ENCODE measurements at regions not wholly inside any gene's neighbourhood (a gene's known extent, or its start where the extent isn't known, plus 50 kb on each side); places are given as distances from the start of the nearest gene placed in this dataset.

DNA sequence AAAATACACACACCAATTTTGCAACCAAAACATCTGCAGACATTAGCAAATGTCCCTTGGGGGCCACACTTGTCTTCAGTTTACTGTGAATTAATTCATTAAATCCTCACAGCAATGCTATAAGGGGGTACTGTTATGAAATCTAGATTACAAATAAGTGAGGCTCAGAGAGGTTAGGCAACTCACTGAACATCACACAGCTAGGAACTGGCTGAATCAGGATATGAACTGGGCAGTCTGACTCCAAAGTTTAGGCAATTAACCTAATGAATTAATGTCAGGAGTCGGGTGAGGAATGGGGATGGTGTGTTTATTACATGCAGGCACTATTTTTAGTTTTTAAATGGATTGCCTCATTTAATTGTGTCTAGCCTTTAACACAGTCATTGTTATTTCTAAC lies 305.7 kb upstream of the XYLT1 start:
- H3K27me3 ChIP-seq (ENCODE audit: control insufficient read depth, insufficient read depth, low read length), result no peaks in the 10 kb centered on the region
- no peak for DNase-seq (ENCODE audit: low read depth)
- ChIA-PET POLR2A (no interaction called here), CTCF (interaction anchor here (0.5 to 0.7 kb wide), 2 partner anchors 219 to 263 kb away, joined by 3 read pairs; no protein-coding TSS in a partner anchor)
- TF ChIP-seq, protein P1, sequence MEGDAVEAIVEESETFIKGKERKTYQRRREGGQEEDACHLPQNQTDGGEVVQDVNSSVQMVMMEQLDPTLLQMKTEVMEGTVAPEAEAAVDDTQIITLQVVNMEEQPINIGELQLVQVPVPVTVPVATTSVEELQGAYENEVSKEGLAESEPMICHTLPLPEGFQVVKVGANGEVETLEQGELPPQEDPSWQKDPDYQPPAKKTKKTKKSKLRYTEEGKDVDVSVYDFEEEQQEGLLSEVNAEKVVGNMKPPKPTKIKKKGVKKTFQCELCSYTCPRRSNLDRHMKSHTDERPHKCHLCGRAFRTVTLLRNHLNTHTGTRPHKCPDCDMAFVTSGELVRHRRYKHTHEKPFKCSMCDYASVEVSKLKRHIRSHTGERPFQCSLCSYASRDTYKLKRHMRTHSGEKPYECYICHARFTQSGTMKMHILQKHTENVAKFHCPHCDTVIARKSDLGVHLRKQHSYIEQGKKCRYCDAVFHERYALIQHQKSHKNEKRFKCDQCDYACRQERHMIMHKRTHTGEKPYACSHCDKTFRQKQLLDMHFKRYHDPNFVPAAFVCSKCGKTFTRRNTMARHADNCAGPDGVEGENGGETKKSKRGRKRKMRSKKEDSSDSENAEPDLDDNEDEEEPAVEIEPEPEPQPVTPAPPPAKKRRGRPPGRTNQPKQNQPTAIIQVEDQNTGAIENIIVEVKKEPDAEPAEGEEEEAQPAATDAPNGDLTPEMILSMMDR (IDR thresholded peaks at IDR 0.05; ENCODE audit: insufficient read depth, low read depth, low read length), result no peak
- H3K36me3 ChIP-seq (ENCODE audit: control insufficient read depth, insufficient read depth, low read length), result no peaks in the 10 kb centered on the region
- no peak overlapping the region for H3K4me3 ChIP-seq (ENCODE audit: low read depth, low read length)

- no peaks in the 10 kb centered on the region for H3K27me3 ChIP-seq (ENCODE audit: control insufficient read depth, insufficient read depth, low read length)
- no peaks in the 10 kb centered on the region for H3K36me3 ChIP-seq (ENCODE audit: control insufficient read depth, insufficient read depth, low read length)
- ChIA-PET CTCF (no interaction called here), POLR2A (no interaction called here)
- TF ChIP-seq, protein P1 (IDR thresholded peaks at IDR 0.05; ENCODE audit: insufficient read depth, low read depth, low read length), result no peak
- DNase-seq (ENCODE audit: low read depth), result no peak
- H3K4me3 ChIP-seq (ENCODE audit: low read depth, low read length), result no peak overlapping the region
Observed at GRCh38 chr16:17775061-17775460, 304.3 kb upstream of the XYLT1 start.

DNA sequence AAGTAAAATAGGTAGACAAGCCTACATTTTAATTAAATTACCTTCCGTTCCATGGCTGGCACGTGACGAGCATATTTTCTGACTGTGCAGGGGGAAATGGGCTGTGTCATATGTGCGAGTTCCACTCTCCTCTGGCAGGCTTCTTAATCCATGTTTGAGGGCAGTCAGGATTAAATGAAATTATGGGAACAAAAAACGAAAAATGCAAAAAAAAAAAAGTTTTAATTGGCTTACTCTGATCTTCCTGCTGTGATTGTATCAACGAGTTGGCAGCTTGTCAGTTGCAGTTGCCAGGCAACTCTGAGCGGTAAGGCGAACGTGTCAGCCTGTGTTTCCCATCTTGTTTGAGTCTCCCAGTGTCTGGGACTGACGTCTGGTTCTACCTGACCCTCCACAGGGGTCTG lies 302.9 kb upstream of the XYLT1 start:
- POLR2A ChIA-PET, result no interaction called here

DNA sequence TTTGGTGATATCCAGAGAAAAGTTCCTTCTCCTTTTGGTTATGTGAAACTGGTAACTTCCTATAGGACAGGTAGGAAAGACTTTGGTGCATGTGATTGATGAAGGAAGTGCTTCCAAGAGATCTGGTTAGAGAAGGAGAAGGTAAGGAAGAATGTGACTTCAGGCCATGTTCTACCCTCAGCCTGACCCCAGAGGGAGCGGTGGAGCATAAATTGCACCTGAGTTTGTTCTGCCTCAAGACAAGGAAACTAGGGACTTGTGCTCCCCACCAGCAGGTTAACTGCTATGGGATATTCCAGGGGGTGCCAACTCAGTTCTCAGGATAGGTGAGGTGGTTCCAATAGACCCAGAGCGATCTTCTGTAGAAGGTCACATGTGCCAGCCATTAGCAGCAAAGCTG lies 299.3 kb upstream of the XYLT1 start:
- CTCF ChIA-PET, result interaction anchor here (1.0 kb wide), 1 partner anchor 61 kb away, joined by 3 read pairs; no protein-coding TSS in a partner anchor

More for the DNA sequence above, 302.9 kb upstream of the XYLT1 start:
- DNase-seq (ENCODE audit: low read depth), result no peak
- Histone ChIP-seq H3K4me3 (ENCODE audit: low read depth, low read length) (no peak overlapping the region), H3K27me3 (ENCODE audit: control insufficient read depth, insufficient read depth, low read length) (no peaks in the 10 kb centered on the region), H3K36me3 (ENCODE audit: control insufficient read depth, insufficient read depth, low read length) (no peaks in the 10 kb centered on the region)
- CTCF ChIA-PET, result interaction anchor here (0.6 to 1.4 kb wide), 3 partner anchors 9 to 759 kb away, joined by 3 to 8 read pairs (median 5); no protein-coding TSS in a partner anchor
- TF ChIP-seq, protein P1 (IDR thresholded peaks at IDR 0.05; ENCODE audit: insufficient read depth, low read depth, low read length), result no peak

GRCh38 chr16:17769065-17769464 lies 298.3 kb upstream of the XYLT1 start:
- no peaks in the 10 kb centered on the region for H3K27me3 ChIP-seq (ENCODE audit: control insufficient read depth, insufficient read depth, low read length)
- no peak for DNase-seq (ENCODE audit: low read depth)
- no peak overlapping the region for H3K4me3 ChIP-seq (ENCODE audit: low read depth, low read length)
- CTCF ChIA-PET, result no interaction called here
- TF ChIP-seq, protein P1 (IDR thresholded peaks at IDR 0.05; ENCODE audit: insufficient read depth, low read depth, low read length), result no peak
- no peaks in the 10 kb centered on the region for H3K36me3 ChIP-seq (ENCODE audit: control insufficient read depth, insufficient read depth, low read length)
- POLR2A ChIA-PET, result no interaction called here

More for the DNA sequence above, 299.3 kb upstream of the XYLT1 start:
- POLR2A ChIA-PET, result no interaction called here
- Histone ChIP-seq H3K4me3 (ENCODE audit: low read depth, low read length) (no peak overlapping the region), H3K27me3 (ENCODE audit: control insufficient read depth, insufficient read depth, low read length) (no peaks in the 10 kb centered on the region), H3K36me3 (ENCODE audit: control insufficient read depth, insufficient read depth, low read length) (no peaks in the 10 kb centered on the region)
- DNase-seq (ENCODE audit: low read depth), result no peak
- TF ChIP-seq, protein P1 (IDR thresholded peaks at IDR 0.05; ENCODE audit: insufficient read depth, low read depth, low read length), result no peak
